MM.1S (cell line): ENCODE measurements at regions not wholly inside any gene's neighbourhood (a gene's known extent, or its start where the extent isn't known, plus 50 kb on each side); places are given as distances from the start of the nearest gene placed in this dataset.

Experiments
- EZH2phosphoT487 ChIP-seq: fragments of 300-600 bp; sonication (generic); IDR thresholded peaks from 2 replicates; pipeline ENCODE4 v1.6.1; 2018; ENCODE audit warnings: antibody characterized with exemption, low read length
- TF ChIP-seq, protein P1 (sequence below): fragments of 300-600 bp; sonication (generic); IDR thresholded peaks from 2 replicates; pipeline ENCODE4 v1.5.1; 2016; ENCODE audit warnings: antibody characterized with exemption, low read length, mixed read lengths

DNA sequence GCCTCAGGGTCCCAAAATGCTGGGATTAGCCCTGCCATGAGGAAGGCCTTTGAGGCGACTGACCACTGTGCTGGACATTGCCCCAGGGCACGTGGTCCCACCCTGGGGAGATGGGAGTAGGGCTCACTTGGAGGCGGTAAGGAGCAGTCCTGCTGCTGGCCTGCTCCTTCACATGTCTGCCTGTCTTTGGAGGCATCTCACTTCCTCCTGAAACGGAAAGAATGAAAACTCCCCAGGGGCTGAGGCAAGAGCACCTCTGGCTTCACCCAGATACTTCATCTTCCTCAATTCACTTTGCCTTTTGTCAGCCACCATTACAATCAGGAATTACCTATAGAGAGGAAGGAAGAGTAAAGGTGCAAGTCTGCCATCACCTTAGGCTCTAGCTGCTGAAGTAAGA is 59.9 kb upstream of the GATA6 start:
- TF ChIP-seq, protein P1, sequence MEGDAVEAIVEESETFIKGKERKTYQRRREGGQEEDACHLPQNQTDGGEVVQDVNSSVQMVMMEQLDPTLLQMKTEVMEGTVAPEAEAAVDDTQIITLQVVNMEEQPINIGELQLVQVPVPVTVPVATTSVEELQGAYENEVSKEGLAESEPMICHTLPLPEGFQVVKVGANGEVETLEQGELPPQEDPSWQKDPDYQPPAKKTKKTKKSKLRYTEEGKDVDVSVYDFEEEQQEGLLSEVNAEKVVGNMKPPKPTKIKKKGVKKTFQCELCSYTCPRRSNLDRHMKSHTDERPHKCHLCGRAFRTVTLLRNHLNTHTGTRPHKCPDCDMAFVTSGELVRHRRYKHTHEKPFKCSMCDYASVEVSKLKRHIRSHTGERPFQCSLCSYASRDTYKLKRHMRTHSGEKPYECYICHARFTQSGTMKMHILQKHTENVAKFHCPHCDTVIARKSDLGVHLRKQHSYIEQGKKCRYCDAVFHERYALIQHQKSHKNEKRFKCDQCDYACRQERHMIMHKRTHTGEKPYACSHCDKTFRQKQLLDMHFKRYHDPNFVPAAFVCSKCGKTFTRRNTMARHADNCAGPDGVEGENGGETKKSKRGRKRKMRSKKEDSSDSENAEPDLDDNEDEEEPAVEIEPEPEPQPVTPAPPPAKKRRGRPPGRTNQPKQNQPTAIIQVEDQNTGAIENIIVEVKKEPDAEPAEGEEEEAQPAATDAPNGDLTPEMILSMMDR = no peak
- no peak for TF ChIP-seq EZH2phosphoT487
